K562 (cell line): ENCODE measurements at regions not wholly inside any gene's neighbourhood (a gene's known extent, or its start where the extent isn't known, plus 50 kb on each side); places are given as distances from the start of the nearest gene placed in this dataset.

ENCODE experiments used
- ATAC-seq: fragments of 200-7000 bp; cut with Tn5 transposase; 3 replicates; pipeline ENCODE4 v1.9.1; 2020; ENCODE audit warnings: moderate library complexity
- BruUV-seq: library from RNA; stranded (reverse); fragments of 400-500 nt; replicated peaks from 2 replicates; lab custom pipeline; 2021; lab: Mats Ljungman, UMichigan
- CTCF ChIA-PET: fragments of 300-600 bp; formaldehyde crosslinking; extraction: SDS; loops from one replicate; lab custom pipeline; 2021; ENCODE audit warnings: low intra/inter-chr PET ratio; lab: Yijun Ruan, JAX
- POLR2A ChIA-PET: fragments of 300-600, 350-650 bp; sonication (Branson Sonifier 250); formaldehyde crosslinking; extraction: SDS; loops from one replicate; lab custom pipeline; 2021; ENCODE audit warnings: antibody characterized with exemption, inconsistent platforms; lab: Yijun Ruan, JAX
- DNase-seq, 4 experiments: peaks; one replicate each; pipeline versions ENCODE4 v3.0.0 to v3.0.0-alpha.2; 2011 to 2018; ENCODE audit warnings: low spot score in 3 of 4, mixed read lengths in 3 of 4; ENCODE audit errors: extremely low read depth in 1 of 4
- FAIRE-seq: peaks from 2 replicates; lab custom pipeline; 2011; peaks lifted over from hg19 to GRCh38; lab: Jason Lieb, UNC
- H2AFZ ChIP-seq: 2 replicates; pipeline ENCODE4 v1.6.0; 2011; ENCODE audit warnings: low read depth, low read length, control low read depth, inconsistent platforms
- H3K27ac ChIP-seq: fragments of 200-600 bp; 3 replicates; pipeline ENCODE4 v1.8.0; 2011; ENCODE audit warnings: low read depth, mild to moderate bottlenecking, control low read depth, inconsistent platforms, low read length, moderate library complexity, mixed read lengths; ENCODE audit errors: extremely low read depth
- H3K27me3 ChIP-seq, 2 experiments: fragments of 300-600 bp in 1 of 2; 2 replicates in 1 of 2; 3 replicates in 1 of 2; pipeline versions ENCODE4 v1.6.0 to v1.8.0; 2011; ENCODE audit warnings: inconsistent platforms in 2 of 2, low read length in 2 of 2, mild to moderate bottlenecking in 1 of 2, mixed read lengths in 1 of 2, moderate library complexity in 1 of 2; ENCODE audit not compliant: control insufficient read depth in 2 of 2, insufficient read depth in 2 of 2
- H3K36me3 ChIP-seq: fragments of 300-600 bp; 3 replicates; pipeline ENCODE4 v1.8.0; 2011; ENCODE audit warnings: mild to moderate bottlenecking, low read length, inconsistent platforms; ENCODE audit not compliant: control insufficient read depth, insufficient read depth
- H3K4me1 ChIP-seq, 2 experiments: fragments of 200-600 bp in 1 of 2; replicated peaks in 1 of 2; 2 replicates in 1 of 2; 3 replicates in 1 of 2; pipeline versions ENCODE4 v1.5.1 to v1.8.0; 2011; ENCODE audit warnings: inconsistent platforms in 2 of 2, low read length in 2 of 2, mild to moderate bottlenecking in 1 of 2, mixed read lengths in 1 of 2, moderate library complexity in 1 of 2; ENCODE audit not compliant: control insufficient read depth in 2 of 2, insufficient read depth in 2 of 2
- H3K4me2 ChIP-seq: 2 replicates; pipeline ENCODE4 v1.6.1; 2011; ENCODE audit warnings: low read length, control low read depth, inconsistent platforms, mixed read lengths; ENCODE audit not compliant: insufficient read depth
- H3K4me3 ChIP-seq: fragments of 200-600 bp; sonication (generic), shearing (Covaris generic); 2 replicates; pipeline ENCODE4 v1.5.1; 2016; ENCODE audit warnings: control low read depth, inconsistent platforms
- H3K79me2 ChIP-seq: fragments of 200-600 bp; 3 replicates; pipeline ENCODE4 v1.8.0; 2011; ENCODE audit warnings: low read length, inconsistent platforms; ENCODE audit not compliant: control insufficient read depth, insufficient read depth
- H3K9ac ChIP-seq, 2 experiments: 2 replicates each; pipeline versions ENCODE4 v1.6.0 to v1.6.1; 2011; ENCODE audit warnings: low read depth in 2 of 2, low read length in 2 of 2, control low read depth in 1 of 2, inconsistent platforms in 1 of 2, mild to moderate bottlenecking in 1 of 2, mixed read lengths in 1 of 2; ENCODE audit not compliant: insufficient read depth in 1 of 2
- H3K9me1 ChIP-seq: one replicate; pipeline ENCODE4 v1.6.0; 2011; ENCODE audit warnings: inconsistent platforms, mild to moderate bottlenecking, low read length, moderate library complexity; ENCODE audit not compliant: control insufficient read depth, insufficient read depth
- H3K9me3 ChIP-seq: replicated peaks from 2 replicates; pipeline ENCODE4 v1.5.1; 2011; ENCODE audit warnings: low read depth, low read length, inconsistent platforms; ENCODE audit not compliant: control insufficient read depth, insufficient read depth
- H4K20me1 ChIP-seq: replicated peaks from 2 replicates; pipeline ENCODE4 v1.6.1; 2011; ENCODE audit warnings: low read length, inconsistent platforms, mixed read lengths; ENCODE audit not compliant: control insufficient read depth, insufficient read depth
- CREBBP ChIP-seq: IDR thresholded peaks from one replicate; pipeline ENCODE4 v1.6.1; 2012; ENCODE audit warnings: low read depth, mild to moderate bottlenecking, control low read depth, inconsistent platforms, low read length
- MAFG ChIP-seq: fragments of 450-650 bp; conservative IDR thresholded peaks from 2 replicates; pipeline ENCODE4 v1.6.1; 2016; ENCODE audit warnings: missing genetic modification characterization, missing compliant biosample characterization
- MTA1 ChIP-seq: fragments of 450-650 bp; IDR thresholded peaks from 2 replicates; pipeline ENCODE4 v1.6.1; 2017; ENCODE audit warnings: borderline replicate concordance
- NELFE ChIP-seq: IDR thresholded peaks from 2 replicates; pipeline ENCODE4 v1.6.1; 2011; ENCODE audit warnings: mild to moderate bottlenecking; ENCODE audit not compliant: insufficient read depth, insufficient read length
- NEUROD1 ChIP-seq: fragments of 150-350 bp; IDR thresholded peaks from 2 replicates; pipeline ENCODE4 v1.6.1; 2014; ENCODE audit warnings: borderline replicate concordance, low read length, low read depth; ENCODE audit not compliant: partially characterized antibody
- NONO ChIP-seq, 2 experiments: fragments of 200-400 bp in 1 of 2; fragments of 450-650 bp in 1 of 2; formaldehyde crosslinking in 1 of 2; IDR thresholded peaks; 2 replicates each; pipeline ENCODE4 v1.6.1; 2017; ENCODE audit warnings: low read depth in 2 of 2, mild to moderate bottlenecking in 2 of 2, moderate library complexity in 2 of 2, low read length in 1 of 2
- SRF ChIP-seq, 2 experiments: fragments of 250-450, 450-650 bp in 1 of 2; sonication (Bioruptor Pico) in 1 of 2; sonication (generic) in 1 of 2; formaldehyde crosslinking; IDR thresholded peaks; 2 replicates each; pipeline versions ENCODE4 v1.5.0 to v1.5.1; 2020 to 2022; ENCODE audit warnings: mild to moderate bottlenecking in 1 of 2, missing genetic modification reagents in 1 of 2
- STAT5A ChIP-seq: IDR thresholded peaks from 2 replicates; pipeline ENCODE4 v1.6.1; 2012; ENCODE audit warnings: low read length, inconsistent platforms, borderline replicate concordance
- ZNF232 ChIP-seq: sonication (generic); formaldehyde crosslinking; IDR thresholded peaks from 2 replicates; pipeline ENCODE4 v1.8.0; 2022; ENCODE audit warnings: mild to moderate bottlenecking, missing genetic modification reagents
- ZNF311 ChIP-seq: fragments of 250-450 bp; sonication (Bioruptor Pico); IDR thresholded peaks from 2 replicates; pipeline ENCODE4 v1.4.0; 2020; ENCODE audit warnings: mild to moderate bottlenecking, moderate library complexity
- ZNF436 ChIP-seq: fragments of 250-450, 450-650 bp; sonication (Bioruptor Pico); formaldehyde crosslinking; IDR thresholded peaks from 2 replicates; pipeline ENCODE4 v1.7.0; 2020; ENCODE audit warnings: mild to moderate bottlenecking
- ZZZ3 ChIP-seq: fragments of 450-650 bp; IDR thresholded peaks from 2 replicates; pipeline ENCODE4 v1.6.1; 2016; ENCODE audit warnings: antibody characterized with exemption, mild to moderate bottlenecking, moderate library complexity
- WGBS: fragments of 100-300 bp; shearing (Covaris generic); methylation state at CpG from one replicate; pipeline ENCODE4 v1.1.6; 2016; ENCODE audit warnings: low coverage, mixed read lengths; ENCODE audit not compliant: insufficient coverage; ENCODE audit errors: missing lambda C conversion rate; 5-methylcytosine and 5-hydroxymethylcytosine counted together
- in situ Hi-C: fragments of 300-500 bp; cut with MboI; formaldehyde crosslinking; loops from 4 replicates; pipeline ENCODE4 v1.15.0; 2018; ENCODE audit warnings: inconsistent platforms, mixed read lengths
- intact Hi-C: fragments of 100-400 bp; cut with micrococcal nuclease; formaldehyde crosslinking; loops from 2 replicates; pipeline ENCODE4 v1.14.2; 2022
- TF ChIP-seq, protein P1 (sequence below): IDR thresholded peaks from 3 replicates; pipeline ENCODE4 v1.6.1; 2011; ENCODE audit warnings: borderline replicate concordance, mild to moderate bottlenecking, moderate library complexity; ENCODE audit not compliant: insufficient read length; ENCODE audit errors: extremely low read depth
- TF ChIP-seq, protein P2 (sequence below): fragments of 250-450 bp; sonication (Bioruptor Pico); IDR thresholded peaks from 2 replicates; pipeline ENCODE4 v1.8.0; 2021; ENCODE audit warnings: borderline replicate concordance, mild to moderate bottlenecking, moderate library complexity; ENCODE audit not compliant: poor library complexity, severe bottlenecking
- TF ChIP-seq, protein P3 (sequence below): sonication (generic); formaldehyde crosslinking; IDR thresholded peaks from 2 replicates; pipeline ENCODE4 v1.8.0; 2022; ENCODE audit warnings: missing genetic modification reagents, mild to moderate bottlenecking, moderate library complexity, borderline replicate concordance
- TF ChIP-seq, protein P4 (sequence below): sonication (generic); formaldehyde crosslinking; IDR thresholded peaks from 2 replicates; pipeline ENCODE4 v1.8.0; 2022; ENCODE audit warnings: mild to moderate bottlenecking, missing genetic modification reagents

DNA sequence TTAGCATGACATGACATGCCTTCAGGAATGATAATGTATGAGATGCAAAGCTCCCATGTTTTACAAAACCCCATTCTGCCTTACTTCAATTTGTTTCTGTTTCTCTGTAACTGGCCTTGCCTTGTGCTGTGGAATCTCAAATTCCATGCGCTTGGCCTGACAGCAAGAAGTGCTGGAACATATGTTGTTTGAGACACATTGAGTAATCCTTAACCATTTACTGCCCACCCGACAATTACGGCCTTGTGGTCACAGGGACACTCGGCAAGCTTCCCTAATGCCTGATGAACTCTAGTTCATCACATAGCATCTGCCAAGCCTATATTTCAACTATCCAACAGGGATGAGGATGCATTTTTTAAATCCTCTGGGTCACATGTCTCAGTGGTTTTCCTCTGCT, 226.4 kb upstream of the CASK start:
- in situ Hi-C loops (no loop called here), intact Hi-C loops (no loop called here)
- Histone ChIP-seq H3K79me2 (no peaks in the 10 kb centered on the region), H3K27me3 (no peaks in the 10 kb centered on the region), H3K4me3 (no peak overlapping the region)
- TF ChIP-seq ZNF436 (CRISPR knock-in tag) (no peak), ZZZ3 (no peak), STAT5A (no peak), NONO (IDR thresholded peaks at IDR 0.05; ENCODE audit: low read depth in 2 of 2, low read length in 1 of 2) (no peak), MAFG (tag) (no peak), ZNF311 (CRISPR knock-in tag) (no peak), NEUROD1 (no peak), SRF (CRISPR knock-in tag; IDR thresholded peaks at IDR 0.05) (no peak), CREBBP (no peak), MTA1 (no peak), ZNF232 (CRISPR knock-in tag) (no peak), NELFE (no peak)
- TF ChIP-seq, protein P1, sequence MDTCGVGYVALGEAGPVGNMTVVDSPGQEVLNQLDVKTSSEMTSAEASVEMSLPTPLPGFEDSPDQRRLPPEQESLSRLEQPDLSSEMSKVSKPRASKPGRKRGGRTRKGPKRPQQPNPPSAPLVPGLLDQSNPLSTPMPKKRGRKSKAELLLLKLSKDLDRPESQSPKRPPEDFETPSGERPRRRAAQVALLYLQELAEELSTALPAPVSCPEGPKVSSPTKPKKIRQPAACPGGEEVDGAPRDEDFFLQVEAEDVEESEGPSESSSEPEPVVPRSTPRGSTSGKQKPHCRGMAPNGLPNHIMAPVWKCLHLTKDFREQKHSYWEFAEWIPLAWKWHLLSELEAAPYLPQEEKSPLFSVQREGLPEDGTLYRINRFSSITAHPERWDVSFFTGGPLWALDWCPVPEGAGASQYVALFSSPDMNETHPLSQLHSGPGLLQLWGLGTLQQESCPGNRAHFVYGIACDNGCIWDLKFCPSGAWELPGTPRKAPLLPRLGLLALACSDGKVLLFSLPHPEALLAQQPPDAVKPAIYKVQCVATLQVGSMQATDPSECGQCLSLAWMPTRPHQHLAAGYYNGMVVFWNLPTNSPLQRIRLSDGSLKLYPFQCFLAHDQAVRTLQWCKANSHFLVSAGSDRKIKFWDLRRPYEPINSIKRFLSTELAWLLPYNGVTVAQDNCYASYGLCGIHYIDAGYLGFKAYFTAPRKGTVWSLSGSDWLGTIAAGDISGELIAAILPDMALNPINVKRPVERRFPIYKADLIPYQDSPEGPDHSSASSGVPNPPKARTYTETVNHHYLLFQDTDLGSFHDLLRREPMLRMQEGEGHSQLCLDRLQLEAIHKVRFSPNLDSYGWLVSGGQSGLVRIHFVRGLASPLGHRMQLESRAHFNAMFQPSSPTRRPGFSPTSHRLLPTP: no peak
- TF ChIP-seq, protein P2, sequence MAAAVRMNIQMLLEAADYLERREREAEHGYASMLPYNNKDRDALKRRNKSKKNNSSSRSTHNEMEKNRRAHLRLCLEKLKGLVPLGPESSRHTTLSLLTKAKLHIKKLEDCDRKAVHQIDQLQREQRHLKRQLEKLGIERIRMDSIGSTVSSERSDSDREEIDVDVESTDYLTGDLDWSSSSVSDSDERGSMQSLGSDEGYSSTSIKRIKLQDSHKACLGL (CRISPR knock-in tag): no peak
- TF ChIP-seq, protein P3, sequence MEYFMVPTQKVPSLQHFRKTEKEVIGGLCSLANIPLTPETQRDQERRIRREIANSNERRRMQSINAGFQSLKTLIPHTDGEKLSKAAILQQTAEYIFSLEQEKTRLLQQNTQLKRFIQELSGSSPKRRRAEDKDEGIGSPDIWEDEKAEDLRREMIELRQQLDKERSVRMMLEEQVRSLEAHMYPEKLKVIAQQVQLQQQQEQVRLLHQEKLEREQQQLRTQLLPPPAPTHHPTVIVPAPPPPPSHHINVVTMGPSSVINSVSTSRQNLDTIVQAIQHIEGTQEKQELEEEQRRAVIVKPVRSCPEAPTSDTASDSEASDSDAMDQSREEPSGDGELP (CRISPR knock-in tag): no peak
- TF ChIP-seq, protein P4, sequence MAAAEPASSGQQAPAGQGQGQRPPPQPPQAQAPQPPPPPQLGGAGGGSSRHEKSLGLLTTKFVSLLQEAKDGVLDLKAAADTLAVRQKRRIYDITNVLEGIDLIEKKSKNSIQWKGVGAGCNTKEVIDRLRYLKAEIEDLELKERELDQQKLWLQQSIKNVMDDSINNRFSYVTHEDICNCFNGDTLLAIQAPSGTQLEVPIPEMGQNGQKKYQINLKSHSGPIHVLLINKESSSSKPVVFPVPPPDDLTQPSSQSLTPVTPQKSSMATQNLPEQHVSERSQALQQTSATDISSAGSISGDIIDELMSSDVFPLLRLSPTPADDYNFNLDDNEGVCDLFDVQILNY (CRISPR knock-in tag): no peak
- TF ChIP-seq, all 486 proteins: peak for 0
- Histone ChIP-seq H3K27ac (no peak overlapping the region), H2AFZ (no peak overlapping the region), H3K36me3 (no peaks in the 10 kb centered on the region), H3K9me3 (no peaks in the 10 kb centered on the region), H3K9me1 (no peaks in the 10 kb centered on the region), H4K20me1 (no peaks in the 10 kb centered on the region), H3K4me2 (no peak overlapping the region), H3K4me1 (no peaks in the 10 kb centered on the region), H3K9ac (no peak overlapping the region)
- no peak for FAIRE-seq
- ChIA-PET CTCF (no interaction called here), POLR2A (no interaction called here)
- ATAC-seq: no peak
- no TSS peak for BruUV-seq
- 0% methylated on average over 4 of the region's 4 CpGs for WGBS
- DNase-seq: no peak
